ENCODE measurements at regions not wholly inside any gene's neighbourhood (a gene's known extent, or its start where the extent isn't known, plus 50 kb on each side); places are given as distances from the start of the nearest gene placed in this dataset.

DNA sequence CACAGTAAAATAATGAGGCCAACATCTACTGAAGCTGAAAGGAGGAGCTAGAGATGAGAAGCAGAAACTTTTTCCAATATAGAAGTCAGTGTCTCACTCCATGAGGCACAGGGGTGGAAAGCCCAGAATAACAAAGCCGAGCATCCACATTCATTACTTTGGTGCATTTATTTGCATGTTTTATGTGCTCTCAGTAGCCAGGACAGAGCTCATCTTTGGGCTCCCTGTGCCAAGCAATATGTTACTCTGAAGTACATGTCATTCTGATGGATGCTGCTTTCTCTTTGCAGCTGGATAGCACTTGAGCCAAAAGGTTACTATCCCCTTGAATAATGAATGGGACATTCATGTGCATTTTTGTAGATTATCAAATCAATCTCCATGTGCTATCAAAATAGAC, 338.6 kb upstream of the SOX11 start:
- intact Hi-C loops (cut with DNase I, micrococcal nuclease) = no loop called here
- TF ChIP-seq, protein P1, sequence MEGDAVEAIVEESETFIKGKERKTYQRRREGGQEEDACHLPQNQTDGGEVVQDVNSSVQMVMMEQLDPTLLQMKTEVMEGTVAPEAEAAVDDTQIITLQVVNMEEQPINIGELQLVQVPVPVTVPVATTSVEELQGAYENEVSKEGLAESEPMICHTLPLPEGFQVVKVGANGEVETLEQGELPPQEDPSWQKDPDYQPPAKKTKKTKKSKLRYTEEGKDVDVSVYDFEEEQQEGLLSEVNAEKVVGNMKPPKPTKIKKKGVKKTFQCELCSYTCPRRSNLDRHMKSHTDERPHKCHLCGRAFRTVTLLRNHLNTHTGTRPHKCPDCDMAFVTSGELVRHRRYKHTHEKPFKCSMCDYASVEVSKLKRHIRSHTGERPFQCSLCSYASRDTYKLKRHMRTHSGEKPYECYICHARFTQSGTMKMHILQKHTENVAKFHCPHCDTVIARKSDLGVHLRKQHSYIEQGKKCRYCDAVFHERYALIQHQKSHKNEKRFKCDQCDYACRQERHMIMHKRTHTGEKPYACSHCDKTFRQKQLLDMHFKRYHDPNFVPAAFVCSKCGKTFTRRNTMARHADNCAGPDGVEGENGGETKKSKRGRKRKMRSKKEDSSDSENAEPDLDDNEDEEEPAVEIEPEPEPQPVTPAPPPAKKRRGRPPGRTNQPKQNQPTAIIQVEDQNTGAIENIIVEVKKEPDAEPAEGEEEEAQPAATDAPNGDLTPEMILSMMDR (IDR thresholded peaks at IDR 0.05) = no peak
- Histone ChIP-seq H3K4me3 (ENCODE audit: low read length) (no peak overlapping the region), H3K27me3 (ENCODE audit: control insufficient read depth in 1 of 2, insufficient read depth in 2 of 2, low read length in 2 of 2) (no peaks in the 10 kb centered on the region), H3K36me3 (ENCODE audit: insufficient read depth, low read length) (no peaks in the 10 kb centered on the region), H3K4me1 (ENCODE audit: insufficient read depth, low read length) (no peaks in the 10 kb centered on the region), H3K27ac (ENCODE audit: low read depth in 1 of 2, low read length in 2 of 2) (no peak overlapping the region), H3K9me3 (ENCODE audit: control insufficient read depth in 1 of 2, insufficient read depth in 1 of 2, low read length in 2 of 2) (peaks cover 0 to 15% of the 10 kb centered on the region in 2 experiments)
- no peak overlapping the region for H3K4me3 Mint-ChIP-seq
- POLR2A ChIA-PET = no interaction called here
- no peaks in the 10 kb centered on the region for H3K4me1 Mint-ChIP-seq (ENCODE audit: low read depth)
- ATAC-seq (ENCODE audit: poor library complexity) (no peak), DNase-seq (no peak)
- no peaks in the 10 kb centered on the region for H3K9me3 Mint-ChIP-seq
- CTCF ChIA-PET = no interaction called here
- H3K36me3 Mint-ChIP-seq (ENCODE audit: low read depth) = no peaks in the 10 kb centered on the region
- no peak overlapping the region for H3K27ac Mint-ChIP-seq
- H3K27me3 Mint-ChIP-seq = no peaks in the 10 kb centered on the region

DNA sequence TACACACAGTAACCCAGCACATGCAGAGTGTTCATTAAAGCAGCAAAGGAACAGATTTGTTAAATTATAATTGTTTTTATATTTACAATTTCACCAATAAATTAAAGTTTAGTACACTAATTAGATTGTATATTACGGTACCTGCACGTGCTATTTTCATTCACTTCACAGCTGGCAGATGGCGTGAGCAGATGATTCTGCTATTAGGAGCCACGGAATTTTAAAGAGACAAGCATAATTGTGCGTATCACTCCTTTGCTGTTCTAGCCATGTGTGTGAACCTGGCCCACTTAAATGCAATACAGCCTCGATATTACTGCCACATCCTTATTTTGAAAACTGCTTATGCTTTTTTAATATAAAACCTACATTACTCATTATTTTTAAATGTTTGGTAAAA, 332.8 kb upstream of the SOX11 start:
- Mint-ChIP-seq H3K4me1 (ENCODE audit: low read depth) (no peaks in the 10 kb centered on the region), H3K4me3 (no peak overlapping the region), H3K27me3 (no peaks in the 10 kb centered on the region), H3K9me3 (no peaks in the 10 kb centered on the region), H3K27ac (no peak overlapping the region), H3K36me3 (ENCODE audit: low read depth) (no peaks in the 10 kb centered on the region)
- POLR2A ChIA-PET = no interaction called here
- no peak overlapping the region for H3K4me3 ChIP-seq (ENCODE audit: low read length)
- DNase-seq (no peak), ATAC-seq (ENCODE audit: poor library complexity) (no peak)
- intact Hi-C loops (cut with DNase I, micrococcal nuclease) = no loop called here
- H3K4me1 ChIP-seq (ENCODE audit: insufficient read depth, low read length) = no peaks in the 10 kb centered on the region
- TF ChIP-seq, protein P1 (IDR thresholded peaks at IDR 0.05) = no peak
- no peak overlapping the region for H3K27ac ChIP-seq (ENCODE audit: low read depth in 1 of 2, low read length in 2 of 2)
- peaks cover 0 to 18% of the 10 kb centered on the region in 2 experiments for H3K9me3 ChIP-seq (ENCODE audit: control insufficient read depth in 1 of 2, insufficient read depth in 1 of 2, low read length in 2 of 2)
- CTCF ChIA-PET = no interaction called here
- no peaks in the 10 kb centered on the region for H3K27me3 ChIP-seq (ENCODE audit: control insufficient read depth in 1 of 2, insufficient read depth in 2 of 2, low read length in 2 of 2)
- no peaks in the 10 kb centered on the region for H3K36me3 ChIP-seq (ENCODE audit: insufficient read depth, low read length)

DNA sequence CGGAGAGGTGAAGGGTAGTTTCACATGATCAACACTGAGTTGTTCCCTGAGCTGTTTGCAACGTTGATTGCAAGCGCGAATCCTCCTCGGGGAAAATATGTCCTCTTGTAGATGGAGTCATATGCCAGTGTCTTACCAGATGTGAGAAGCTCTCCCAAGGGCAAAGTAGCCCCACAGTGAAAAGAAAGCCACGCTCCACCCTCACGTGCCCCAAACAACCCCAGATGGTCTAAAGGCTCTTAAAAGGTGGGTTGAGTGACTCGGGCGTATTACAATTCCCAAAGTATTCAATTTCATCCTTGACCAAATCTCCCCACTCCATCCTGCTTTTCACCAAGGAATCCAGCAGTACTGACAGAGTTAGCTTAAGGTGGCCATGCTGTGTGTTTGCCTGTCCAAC, 332.1 kb upstream of the SOX11 start:
- Histone ChIP-seq H3K27ac (ENCODE audit: low read depth in 1 of 2, low read length in 2 of 2) (no peak overlapping the region), H3K9me3 (ENCODE audit: control insufficient read depth in 1 of 2, insufficient read depth in 1 of 2, low read length in 2 of 2) (peaks cover 0 to 18% of the 10 kb centered on the region in 2 experiments), H3K4me1 (ENCODE audit: insufficient read depth, low read length) (no peaks in the 10 kb centered on the region), H3K36me3 (ENCODE audit: insufficient read depth, low read length) (no peaks in the 10 kb centered on the region), H3K4me3 (ENCODE audit: low read length) (no peak overlapping the region), H3K27me3 (ENCODE audit: control insufficient read depth in 1 of 2, insufficient read depth in 2 of 2, low read length in 2 of 2) (no peaks in the 10 kb centered on the region)
- ChIA-PET POLR2A (no interaction called here), CTCF (no interaction called here)
- ATAC-seq (ENCODE audit: poor library complexity) (no peak), DNase-seq (no peak)
- Mint-ChIP-seq H3K4me3 (no peak overlapping the region), H3K4me1 (ENCODE audit: low read depth) (no peaks in the 10 kb centered on the region), H3K27ac (no peak overlapping the region), H3K9me3 (no peaks in the 10 kb centered on the region), H3K36me3 (ENCODE audit: low read depth) (no peaks in the 10 kb centered on the region), H3K27me3 (no peaks in the 10 kb centered on the region)
- TF ChIP-seq, protein P1 (IDR thresholded peaks at IDR 0.05) = no peak
- intact Hi-C loops (cut with DNase I, micrococcal nuclease) = no loop called here

All from CD4-positive, alpha-beta T cell (primary cell).